ENCODE measurements at regions not wholly inside any gene's neighbourhood (a gene's known extent, or its start where the extent isn't known, plus 50 kb on each side); places are given as distances from the start of the nearest gene placed in this dataset.
"Not testable (repeated sequence)": the region's sequence is repeated elsewhere in the genome, so short reads cannot be mapped to it uniquely, and the experiment has no call there.

DNA sequence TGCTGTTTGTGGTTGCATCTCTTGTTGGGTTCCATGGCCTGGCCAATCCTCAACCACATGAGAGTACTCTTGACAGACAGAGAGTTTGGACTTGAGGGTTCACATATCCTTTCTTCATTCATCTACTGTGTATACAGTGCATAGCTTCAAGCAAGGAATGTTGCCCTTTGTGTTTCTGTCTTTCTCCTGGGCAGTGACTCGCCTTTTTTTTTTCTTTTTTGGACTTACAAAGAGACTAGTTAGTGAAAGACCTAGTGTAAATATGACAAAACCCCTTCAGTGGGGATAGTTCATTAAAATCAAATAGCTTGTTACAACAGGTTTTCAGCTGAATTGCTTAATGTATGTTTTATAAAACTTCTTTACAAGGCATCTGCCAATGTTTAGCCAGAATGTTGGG lies 290.2 kb downstream of the FGFR2 start:
- DNase-seq: no peak

GRCh38 chr10:121309164-121309563 lies 289.1 kb downstream of the FGFR2 start:
- no peak for DNase-seq

- no peak for DNase-seq
These were observed 288.0 kb downstream of the FGFR2 start for GRCh38 chr10:121310151-121310711.

DNA sequence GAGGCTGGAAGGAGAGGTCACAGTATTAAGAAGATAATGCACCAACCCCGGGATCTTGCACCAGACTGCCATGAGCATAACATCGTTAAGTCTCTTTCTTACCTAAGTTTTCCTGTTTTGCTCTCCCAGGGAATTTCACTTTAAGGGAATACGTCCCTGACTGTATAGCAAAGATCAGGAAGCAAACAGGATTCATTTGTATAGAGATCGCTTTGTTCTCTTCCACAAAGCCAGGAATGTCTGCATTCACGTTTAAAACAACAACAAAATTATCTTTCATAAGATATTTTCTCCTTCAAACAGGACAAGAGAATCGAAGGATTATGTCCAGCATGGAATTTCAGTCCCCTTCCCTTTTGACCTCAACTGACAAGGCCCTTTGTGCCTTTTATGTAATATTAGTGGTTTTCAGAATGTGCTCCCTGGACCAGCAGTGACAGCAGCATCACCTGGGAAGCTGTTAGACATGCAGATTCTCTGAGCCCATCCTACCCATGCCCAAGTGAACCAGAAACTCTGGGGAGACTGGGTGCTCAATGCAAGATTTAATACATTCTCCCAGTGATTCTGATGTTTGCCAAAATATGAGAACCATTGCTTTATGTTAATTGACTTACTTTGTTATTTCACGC lies 286.3 kb downstream of the FGFR2 start:
- no peak for DNase-seq

- DNase-seq: no peak
These were observed 285.7 kb downstream of the FGFR2 start for GRCh38 chr10:121312587-121312986.

GRCh38 chr10:121313119-121313875 lies 284.9 kb downstream of the FGFR2 start:
- DNase-seq: no peak

GRCh38 chr10:121316432-121316831 lies 281.8 kb downstream of the FGFR2 start:
- no peak for DNase-seq

- DNase-seq: no peak
These were observed 280.9 kb downstream of the FGFR2 start for GRCh38 chr10:121317374-121317773.

- DNase-seq: no peak
These were observed 276.2 kb downstream of the FGFR2 start for GRCh38 chr10:121322046-121322445.

GRCh38 chr10:121322776-121323175 lies 275.5 kb downstream of the FGFR2 start:
- DNase-seq: no peak

DNA sequence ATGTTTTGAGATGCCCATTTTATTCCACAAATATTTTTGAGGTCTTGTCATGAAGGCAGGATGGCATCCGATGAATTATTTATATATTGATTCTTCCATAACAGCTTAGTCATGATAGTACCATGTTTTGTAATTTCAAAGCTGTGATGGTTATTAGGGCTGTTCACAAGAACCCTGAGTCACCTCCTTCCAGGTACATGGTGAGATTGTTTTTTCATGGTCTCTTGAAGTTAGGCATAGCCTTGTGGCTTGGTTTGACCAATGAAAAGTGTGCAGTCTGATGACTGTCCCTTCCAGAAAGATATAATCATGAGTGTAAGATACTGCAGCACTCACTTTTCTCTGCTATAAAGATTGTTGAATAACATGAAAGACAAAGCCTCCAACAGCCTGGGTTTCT lies 274.8 kb downstream of the FGFR2 start:
- DNase-seq: no peak

GRCh38 chr10:121324678-121325213 lies 273.5 kb downstream of the FGFR2 start:
- no peak for DNase-seq

DNA sequence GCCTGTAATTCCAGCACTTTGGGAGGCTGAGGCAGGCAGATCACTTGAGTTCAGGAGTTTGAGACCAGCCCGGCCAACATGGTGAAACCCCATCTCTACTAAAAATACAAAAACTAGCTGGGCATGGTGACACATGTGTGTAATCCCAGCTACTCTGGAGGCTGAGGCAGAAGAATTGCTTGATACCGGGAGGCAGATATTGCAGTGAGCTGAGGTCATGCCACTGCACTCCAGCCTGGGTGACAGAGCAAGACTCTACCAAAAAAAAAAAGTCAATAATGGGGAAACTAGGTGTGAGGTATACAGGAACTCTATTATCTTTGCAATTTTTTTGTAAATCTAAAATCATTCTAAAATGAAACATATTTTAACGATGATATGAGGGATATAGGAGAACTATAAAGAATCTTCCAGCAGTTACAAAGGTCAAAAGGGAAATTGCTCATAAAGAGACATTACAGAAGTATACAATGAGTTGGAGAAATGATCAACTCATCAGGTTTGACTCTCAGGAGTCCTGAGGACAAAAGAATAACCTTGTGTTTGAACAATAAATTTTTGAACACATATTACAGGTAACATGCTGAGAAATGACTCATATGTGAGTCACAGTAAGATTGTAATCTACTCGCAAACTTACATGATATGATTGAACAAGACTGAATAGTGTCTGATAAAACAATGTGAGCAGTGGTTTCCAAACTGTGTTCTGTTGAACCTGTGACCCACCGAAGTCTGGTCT lies 272.6 kb downstream of the FGFR2 start:
- DNase-seq: no peak

DNA sequence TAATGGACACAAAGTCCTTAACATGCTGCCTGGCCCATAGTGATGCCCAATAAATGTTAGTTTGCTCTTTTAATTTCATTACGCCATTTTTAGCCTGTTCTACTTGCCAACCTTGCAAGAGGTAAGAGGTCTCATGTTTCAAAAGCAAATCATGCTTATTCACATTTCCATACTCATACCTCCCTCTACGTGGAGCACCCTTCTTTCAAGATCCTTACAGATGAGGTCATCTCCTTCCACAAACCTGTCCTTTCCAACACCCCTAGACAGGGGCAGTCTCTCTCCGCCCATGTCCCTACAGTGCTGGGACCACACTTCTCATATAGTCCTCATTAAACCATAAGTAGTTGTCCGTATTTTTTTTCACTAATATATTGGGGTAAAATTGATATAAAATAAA lies 271.3 kb downstream of the FGFR2 start:
- no peak for DNase-seq

DNA sequence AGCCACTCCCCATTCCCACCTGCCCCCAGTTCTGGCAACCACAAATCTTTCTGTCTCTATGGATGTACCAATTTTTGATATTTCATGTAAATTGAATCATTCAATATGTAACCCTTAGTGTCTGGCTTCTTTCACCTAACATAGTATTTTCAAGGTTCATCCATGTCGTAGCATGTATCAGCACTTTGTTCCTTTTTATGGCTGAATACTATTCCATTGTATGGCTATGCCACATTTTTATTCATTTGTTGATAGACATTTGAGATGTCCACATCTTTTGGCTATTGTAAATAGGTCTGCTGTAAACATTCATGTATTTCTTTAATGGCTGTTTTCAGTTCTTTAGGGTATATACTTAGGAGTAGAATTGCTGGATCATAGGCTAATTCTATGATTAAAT lies 270.5 kb downstream of the FGFR2 start:
- DNase-seq: no peak

DNA sequence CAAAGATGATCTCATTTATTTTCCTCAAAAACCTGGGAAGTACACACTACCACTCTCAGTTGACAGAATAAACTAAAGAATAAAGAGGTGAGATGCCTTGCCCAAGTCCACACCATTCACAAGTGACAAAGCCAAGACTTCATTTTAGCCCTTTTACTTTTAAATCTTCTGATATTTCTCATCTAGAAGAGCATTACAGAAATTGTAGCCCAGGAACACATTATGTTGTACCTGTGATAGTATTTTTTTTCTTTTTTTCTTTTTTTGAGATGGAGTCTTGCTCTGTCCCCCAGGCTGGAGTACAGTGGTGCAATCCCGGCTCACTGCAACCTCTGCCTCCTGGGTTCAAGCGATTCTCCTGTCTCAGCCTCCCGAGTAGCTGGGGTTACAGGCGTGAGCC lies 268.6 kb downstream of the FGFR2 start:
- not testable (repeated sequence) for DNase-seq

DNA sequence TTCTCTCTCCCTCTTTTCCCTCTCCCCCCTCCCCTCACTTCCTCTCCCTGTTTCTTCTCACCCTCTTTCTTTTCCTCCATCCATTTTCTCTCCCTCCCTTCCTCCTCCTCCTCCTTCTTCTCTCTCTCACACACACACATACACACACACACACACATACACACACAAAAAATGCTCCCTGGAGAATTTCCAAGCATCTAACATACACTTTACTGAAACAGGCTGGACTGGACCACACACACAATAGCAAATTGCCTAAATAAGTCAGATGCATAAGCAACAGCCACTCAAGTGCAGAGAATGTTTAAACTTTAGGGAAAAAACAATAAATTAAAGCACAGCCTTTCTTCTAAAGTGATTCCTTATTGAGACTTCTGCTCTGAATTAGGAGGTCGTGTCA lies 267.7 kb downstream of the FGFR2 start:
- DNase-seq: no peak

GRCh38 chr10:121332353-121332752 lies 265.9 kb downstream of the FGFR2 start:
- DNase-seq: no peak

GRCh38 chr10:121332829-121333765 lies 265.1 kb downstream of the FGFR2 start:
- DNase-seq: no peak

DNA sequence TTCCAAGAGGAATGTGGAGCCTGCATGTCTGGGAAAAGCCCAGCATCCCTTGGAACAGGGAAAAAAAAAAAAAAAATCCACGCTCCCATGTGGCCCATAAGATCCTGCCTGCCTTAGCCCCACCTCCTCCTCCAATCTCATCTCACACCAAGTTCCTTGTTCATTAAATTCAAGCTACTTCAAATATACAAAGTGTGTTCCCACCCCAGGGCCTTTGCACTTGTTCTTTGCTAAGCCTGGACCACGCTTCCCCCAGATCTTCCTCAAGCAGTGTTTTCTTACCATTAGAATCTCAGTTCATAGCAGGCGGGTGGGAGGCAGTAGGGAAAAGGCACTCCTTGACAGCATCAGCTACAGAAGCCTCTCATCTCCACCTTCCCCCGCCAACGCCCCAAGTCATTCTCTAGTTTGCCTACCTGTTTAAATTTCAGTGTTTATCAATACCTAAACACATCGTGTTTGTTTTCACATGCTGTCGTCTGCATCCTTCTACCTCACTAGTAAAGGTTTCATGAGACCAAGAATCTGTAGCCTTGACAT lies 262.8 kb downstream of the FGFR2 start:
- no peak for DNase-seq

GRCh38 chr10:121337427-121337826 lies 260.8 kb downstream of the FGFR2 start:
- DNase-seq: no peak
